ENCODE measurements at regions not wholly inside any gene's neighbourhood (a gene's known extent, or its start where the extent isn't known, plus 50 kb on each side); places are given as distances from the start of the nearest gene placed in this dataset.

GRCh38 chr14:98592611-98593170, 679.3 kb downstream of the BCL11B start:
- Histone ChIP-seq H3K36me3 (ENCODE audit: control insufficient read depth, insufficient read depth, low read length) (no peaks in the 10 kb centered on the region), H3K23ac (ENCODE audit: low read depth, low read length) (no peak overlapping the region), H3K9me1 (ENCODE audit: insufficient read depth, low read length) (no peaks in the 10 kb centered on the region), H2BK120ac (ENCODE audit: low read depth, low read length) (no peak overlapping the region), H3K4me1 (ENCODE audit: control insufficient read depth, insufficient read depth, low read length) (no peaks in the 10 kb centered on the region), H3K27ac (ENCODE audit: insufficient read depth, low read length) (no peak overlapping the region), H3K27me3 (ENCODE audit: control insufficient read depth, insufficient read depth, low read length) (no peaks in the 10 kb centered on the region), H3K14ac (replicated peaks; ENCODE audit: low read depth, low read length) (no peak overlapping the region), H3K18ac (ENCODE audit: low read depth, low read length) (no peak overlapping the region), H2AK9ac (replicated peaks; ENCODE audit: low read depth, low read length, poor library complexity) (no peak overlapping the region), H2BK15ac (ENCODE audit: low read depth, low read length) (no peak overlapping the region), H3K4me3 (ENCODE audit: insufficient read depth, low read depth, low read length) (no peak overlapping the region), H3K79me1 (ENCODE audit: low read depth in 1 of 2, low read length in 2 of 2) (no peaks in the 10 kb centered on the region), H4K91ac (ENCODE audit: insufficient read depth, low read depth, low read length) (no peak overlapping the region), H3K56ac (ENCODE audit: extremely low read depth, insufficient read depth, low read length) (no peak overlapping the region), H4K5ac (ENCODE audit: low read depth, low read length) (no peak overlapping the region), H2BK20ac (ENCODE audit: low read depth, low read length) (no peak overlapping the region), H3K4me2 (ENCODE audit: low read depth, low read length) (no peak overlapping the region), H4K20me1 (ENCODE audit: insufficient read depth, low read length) (no peaks in the 10 kb centered on the region), H4K8ac (ENCODE audit: low read depth in 2 of 2, low read length in 2 of 2) (no peak overlapping the region), H2AFZ (replicated peaks; ENCODE audit: low read length, poor library complexity) (no peak overlapping the region), H3K9me3 (ENCODE audit: control insufficient read depth, insufficient read depth, low read length) (peaks cover 31% of the 10 kb centered on the region), H3K9ac (ENCODE audit: low read depth, low read length) (no peak overlapping the region), H3K4ac (ENCODE audit: low read depth, low read length) (no peak overlapping the region), H2AK5ac (ENCODE audit: low read depth, low read length) (no peak overlapping the region), H2BK5ac (ENCODE audit: low read depth, low read length, poor library complexity, severe bottlenecking) (no peak overlapping the region)
- intact Hi-C loops (cut with micrococcal nuclease) (no loop called here), in situ Hi-C loops (cut with MboI; ENCODE audit: low sequenced_read_pairs) (no loop called here), dilution Hi-C loops (cut with HindIII; ENCODE audit: low sequenced_read_pairs, unreplicated experiment) (no loop called here)
- 71% methylated on average over 9 of the region's 21 CpGs; no CpG with 5 or more reads in 1 of the 2 experiments for WGBS, 2 experiments (ENCODE audit: extremely low coverage in 2 of 2, insufficient read length in 1 of 2)
- CTCF ChIA-PET, result no interaction called here
- DNase-seq (no peak), ATAC-seq (ENCODE audit: low read depth) (no peak)
- POLR2A ChIA-PET (ENCODE audit: unreplicated experiment), result no interaction called here
- BruUV-seq (replicated peaks), result no TSS peak
- TF ChIP-seq MXI1 (IDR thresholded peaks at IDR 0.05; ENCODE audit: borderline replicate concordance, low read depth, low read length) (no peak), POLR2A (IDR thresholded peaks at IDR 0.05; ENCODE audit: low read depth, low read length) (no peak), SMC3 (IDR thresholded peaks at IDR 0.05; ENCODE audit: low read depth, low read length) (no peak), CHD1 (IDR thresholded peaks at IDR 0.05; ENCODE audit: low read depth, low read length) (no peak), CEBPB (IDR thresholded peaks at IDR 0.05; ENCODE audit: low read depth, low read length) (no peak), RCOR1 (IDR thresholded peaks at IDR 0.05; ENCODE audit: insufficient replicate concordance, low read length) (no peak), BHLHE40 (IDR thresholded peaks at IDR 0.05; ENCODE audit: low read depth, low read length) (no peak), MAFK (IDR thresholded peaks at IDR 0.05; ENCODE audit: low read depth, low read length) (no peak), MAZ (IDR thresholded peaks at IDR 0.05; ENCODE audit: borderline replicate concordance, low read depth, low read length) (no peak), RAD21 (IDR thresholded peaks at IDR 0.05; ENCODE audit: low read length) (no peak)
- TF ChIP-seq, protein P1, sequence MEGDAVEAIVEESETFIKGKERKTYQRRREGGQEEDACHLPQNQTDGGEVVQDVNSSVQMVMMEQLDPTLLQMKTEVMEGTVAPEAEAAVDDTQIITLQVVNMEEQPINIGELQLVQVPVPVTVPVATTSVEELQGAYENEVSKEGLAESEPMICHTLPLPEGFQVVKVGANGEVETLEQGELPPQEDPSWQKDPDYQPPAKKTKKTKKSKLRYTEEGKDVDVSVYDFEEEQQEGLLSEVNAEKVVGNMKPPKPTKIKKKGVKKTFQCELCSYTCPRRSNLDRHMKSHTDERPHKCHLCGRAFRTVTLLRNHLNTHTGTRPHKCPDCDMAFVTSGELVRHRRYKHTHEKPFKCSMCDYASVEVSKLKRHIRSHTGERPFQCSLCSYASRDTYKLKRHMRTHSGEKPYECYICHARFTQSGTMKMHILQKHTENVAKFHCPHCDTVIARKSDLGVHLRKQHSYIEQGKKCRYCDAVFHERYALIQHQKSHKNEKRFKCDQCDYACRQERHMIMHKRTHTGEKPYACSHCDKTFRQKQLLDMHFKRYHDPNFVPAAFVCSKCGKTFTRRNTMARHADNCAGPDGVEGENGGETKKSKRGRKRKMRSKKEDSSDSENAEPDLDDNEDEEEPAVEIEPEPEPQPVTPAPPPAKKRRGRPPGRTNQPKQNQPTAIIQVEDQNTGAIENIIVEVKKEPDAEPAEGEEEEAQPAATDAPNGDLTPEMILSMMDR (conservative IDR thresholded peaks at IDR 0.05; ENCODE audit: low read depth, low read length), result no peak

Measured in IMR-90 (cell line).